Hepatocyte (in vitro differentiated cells): ENCODE measurements at regions not wholly inside any gene's neighbourhood (a gene's known extent, or its start where the extent isn't known, plus 50 kb on each side); places are given as distances from the start of the nearest gene placed in this dataset.

ENCODE experiments used
- CTCF ChIP-seq: fragments of 200-600 bp; sonication (generic); IDR thresholded peaks from 2 replicates; pipeline ENCODE4 v1.5.1; 2016; ENCODE audit warnings: antibody characterized with exemption, mild to moderate bottlenecking; ENCODE audit not compliant: poor library complexity
- EZH2phosphoT487 ChIP-seq: fragments of 200-600 bp; sonication (generic); IDR thresholded peaks from one replicate; pipeline ENCODE4 v1.6.1; 2018; ENCODE audit warnings: antibody characterized with exemption, mild to moderate bottlenecking, low read depth, moderate library complexity; ENCODE audit not compliant: unreplicated experiment, severe bottlenecking

DNA sequence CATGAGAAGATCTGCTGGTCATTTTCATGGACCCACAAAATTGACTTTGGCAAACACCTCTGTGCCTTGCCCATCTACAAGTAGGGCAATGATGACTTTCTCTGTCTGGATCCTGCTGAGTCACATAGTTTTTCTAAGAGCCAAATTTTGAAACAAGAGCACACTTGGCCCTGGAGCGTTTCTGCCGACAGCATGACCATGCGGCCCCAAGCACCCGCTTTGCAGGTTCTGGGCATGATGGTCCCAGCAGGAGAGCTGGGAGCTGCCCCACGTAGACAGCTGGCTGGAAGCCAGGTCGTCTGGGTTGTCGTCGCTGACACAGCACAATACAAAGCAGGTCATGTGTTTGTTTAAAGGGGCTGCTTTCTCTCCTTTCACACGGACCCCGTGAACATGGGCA is 159.8 kb downstream of the SYK start:
- TF ChIP-seq CTCF (no peak), EZH2phosphoT487 (no peak)
